22Rv1 (cell line): ENCODE measurements at regions not wholly inside any gene's neighbourhood (a gene's known extent, or its start where the extent isn't known, plus 50 kb on each side); places are given as distances from the start of the nearest gene placed in this dataset.

ENCODE experiments used
- CTCF ChIP-seq: fragments of 450-650 bp; IDR thresholded peaks from 2 replicates; pipeline ENCODE4 v1.5.1; 2017; ENCODE audit warnings: mild to moderate bottlenecking
- ZFX ChIP-seq: fragments of 450-650 bp; IDR thresholded peaks from 2 replicates; pipeline ENCODE4 v1.6.1; 2017; ENCODE audit warnings: antibody characterized with exemption, borderline replicate concordance

- no peak for TF ChIP-seq ZFX
- TF ChIP-seq CTCF = no peak
These were observed 471.2 kb upstream of the CHST9 start for GRCh38 chr18:27656167-27656778.
